Tibial nerve (tissue), 4 donors: ENCODE measurements at regions not wholly inside any gene's neighbourhood (a gene's known extent, or its start where the extent isn't known, plus 50 kb on each side); places are given as distances from the start of the nearest gene placed in this dataset.

Experiments used
- CTCF ChIP-seq, 5 experiments: fragments of 200-600 bp in 3 of 5; fragments of 450-650 bp in 2 of 5; sonication (generic) in 3 of 5; IDR thresholded peaks; one replicate each; pipeline ENCODE4 v1.5.1; 2016 to 2019; ENCODE audit warnings: antibody characterized with exemption in 5 of 5, mild to moderate bottlenecking in 3 of 5, moderate library complexity in 2 of 5
- EP300 ChIP-seq, 2 donors: sonication (generic); formaldehyde crosslinking; IDR thresholded peaks; one replicate each; pipeline ENCODE4 v1.6.1; 2017; ENCODE audit warnings: antibody characterized with exemption in 2 of 2, mild to moderate bottlenecking in 1 of 2
- POLR2A ChIP-seq, 2 donors: fragments of 450-650 bp; IDR thresholded peaks; one replicate each; pipeline ENCODE4 v1.6.1; 2017; ENCODE audit warnings: antibody characterized with exemption in 2 of 2, mild to moderate bottlenecking in 2 of 2, moderate library complexity in 2 of 2

- TF ChIP-seq CTCF (IDR thresholded peaks at IDR 0.05): no peak
- no peak for TF ChIP-seq POLR2A (IDR thresholded peaks at IDR 0.05)
- TF ChIP-seq EP300 (IDR thresholded peaks at IDR 0.05): no peak
Measured at GRCh38 chr10:64996886-64997285, 1475.7 kb downstream of the REEP3 start.
